Stomach (tissue), 8 donors: ENCODE measurements at regions not wholly inside any gene's neighbourhood (a gene's known extent, or its start where the extent isn't known, plus 50 kb on each side); places are given as distances from the start of the nearest gene placed in this dataset.

Experiments
- DNase-seq, 2 donors: peaks; one replicate each; pipeline versions ENCODE4 v3.0.0 to v3.0.0-alpha.2; 2013 to 2019
- H3K27ac ChIP-seq, 5 donors: fragments of 200-600 bp in 4 of 5; sonication (generic) in 4 of 5; one replicate each; pipeline ENCODE4 v1.5.1; 2013 to 2019; ENCODE audit warnings: mild to moderate bottlenecking in 1 of 5, moderate library complexity in 1 of 5
- H3K27me3 ChIP-seq, 3 donors: fragments of 200-600 bp; sonication (generic); one replicate each; pipeline ENCODE4 v1.5.1; 2017 to 2019; ENCODE audit warnings: mixed run types in 1 of 3
- H3K36me3 ChIP-seq, 4 donors: fragments of 200-600 bp; sonication (generic); 1 replicate in 3 of 4; 2 replicates in 1 of 4; pipeline ENCODE4 v1.5.1; 2016 to 2019
- H3K4me1 ChIP-seq, 4 donors: fragments of 200-600 bp; sonication (generic); one replicate each; pipeline ENCODE4 v1.5.1; 2016 to 2019
- H3K4me3 ChIP-seq, 4 donors: fragments of 200-600 bp; sonication (generic) in 3 of 4; one replicate each; pipeline ENCODE4 v1.5.1; 2016 to 2019; ENCODE audit warnings: mild to moderate bottlenecking in 1 of 4
- H3K9me3 ChIP-seq, 4 donors: fragments of 200-600 bp; sonication (generic); one replicate each; pipeline ENCODE4 v1.5.1; 2016 to 2019
- CTCF ChIP-seq, 7 experiments: fragments of 450-650 bp in 4 of 7; fragments of 200-600 bp in 3 of 7; sonication (generic) in 3 of 7; IDR thresholded peaks; one replicate each; pipeline ENCODE4 v1.5.1; 2016 to 2019; ENCODE audit warnings: antibody characterized with exemption in 7 of 7, control low read depth in 2 of 7, mild to moderate bottlenecking in 1 of 7
- EP300 ChIP-seq: sonication (generic); formaldehyde crosslinking; IDR thresholded peaks from one replicate; pipeline ENCODE4 v1.6.1; 2017; ENCODE audit warnings: antibody characterized with exemption
- POLR2A ChIP-seq, 4 donors: fragments of 450-650 bp; IDR thresholded peaks; one replicate each; pipeline ENCODE4 v1.6.1; 2016; ENCODE audit warnings: antibody characterized with exemption in 4 of 4, control low read depth in 2 of 4, mild to moderate bottlenecking in 1 of 4, moderate library complexity in 1 of 4
- POLR2AphosphoS5 ChIP-seq, 3 donors: sonication (generic); formaldehyde crosslinking; IDR thresholded peaks; one replicate each; pipeline ENCODE4 v1.6.1; 2016; ENCODE audit warnings: antibody characterized with exemption in 3 of 3
- WGBS, 5 donors: extraction: QIAGEN DNeasy Blood & Tissue Kit in 3 of 5; methylation state at CpG; one replicate each; pipeline versions ENCODE4 v1.1.5 to v1.1.7; 2013 to 2018; 5-methylcytosine and 5-hydroxymethylcytosine counted together
- intact Hi-C: fragments of 100-400 bp; cut with DNase I; formaldehyde crosslinking; loops from one replicate; pipeline ENCODE4 v1.15.1; 2023; ENCODE audit warnings: low total_unique reads
- donor health status: healthy with polysubstance abuse.
- donor health status: Bipolar disorder and iron deficiency.
- donor health status: healthy.

DNA sequence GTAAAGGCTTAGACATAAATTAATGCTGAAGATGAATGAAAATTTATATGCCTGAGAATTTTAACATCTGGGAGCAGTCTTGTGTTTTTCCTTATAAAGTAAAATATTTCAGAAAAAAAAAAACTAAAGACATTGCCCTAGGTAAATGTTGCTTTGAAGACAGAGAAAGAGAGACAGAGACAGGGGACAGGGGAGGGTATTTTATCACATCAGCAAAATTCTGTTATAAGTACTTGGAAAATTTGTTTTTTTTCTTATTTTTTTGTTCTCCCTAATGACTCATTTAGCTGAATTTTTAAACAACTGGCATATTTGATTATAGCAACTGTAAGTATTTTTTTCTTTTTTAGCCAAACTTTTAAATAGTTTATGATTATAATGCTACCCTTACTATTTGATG is 1540.6 kb upstream of the GBE1 start:
- no peak overlapping the region for H3K4me3 ChIP-seq
- TF ChIP-seq EP300 (no peak), POLR2A (IDR thresholded peaks at IDR 0.05) (no peak), POLR2AphosphoS5 (IDR thresholded peaks at IDR 0.05) (no peak), CTCF (IDR thresholded peaks at IDR 0.05) (no peak)
- intact Hi-C loops: no loop called here
- no peak overlapping the region for H3K27ac ChIP-seq
- H3K4me1 ChIP-seq: no peaks in the 10 kb centered on the region
- H3K9me3 ChIP-seq: no peaks in the 10 kb centered on the region
- H3K27me3 ChIP-seq: no peaks in the 10 kb centered on the region
- no peak for DNase-seq
- H3K36me3 ChIP-seq: no peaks in the 10 kb centered on the region

DNA sequence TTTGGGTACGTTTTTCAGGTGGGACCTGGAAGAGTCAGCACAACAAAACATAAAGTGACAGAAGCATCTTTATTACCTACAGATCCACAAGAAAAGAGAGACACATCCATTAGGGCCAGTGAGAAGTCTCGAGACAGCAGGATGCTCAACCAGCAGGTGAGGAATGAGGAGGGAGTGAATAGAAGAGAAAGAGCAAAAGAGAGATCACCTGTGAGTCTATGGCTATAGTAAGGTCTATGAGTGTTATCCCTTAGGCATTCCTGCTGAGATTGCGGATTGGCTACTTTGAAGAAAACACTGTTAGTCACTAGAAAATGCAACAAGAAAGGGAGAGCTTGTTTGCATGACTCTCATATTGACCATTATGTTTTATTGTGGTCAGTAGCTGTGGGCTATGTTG is 1556.2 kb upstream of the GBE1 start:
- no peaks in the 10 kb centered on the region for H3K4me1 ChIP-seq

GRCh38 chr3:83320726-83321125 is 1559.3 kb upstream of the GBE1 start:
- Histone ChIP-seq H3K9me3 (peaks cover 0 to 5% (median 0%) of the 10 kb centered on the region in 4 donors), H3K36me3 (no peaks in the 10 kb centered on the region), H3K27ac (no peak overlapping the region), H3K4me1 (no peaks in the 10 kb centered on the region), H3K27me3 (no peaks in the 10 kb centered on the region), H3K4me3 (no peak overlapping the region)
- TF ChIP-seq POLR2AphosphoS5 (IDR thresholded peaks at IDR 0.05) (no peak), CTCF (IDR thresholded peaks at IDR 0.05) (no peak), POLR2A (IDR thresholded peaks at IDR 0.05) (no peak), EP300 (no peak)
- intact Hi-C loops: no loop called here
- DNase-seq: no peak

More for the DNA sequence above, 1556.2 kb upstream of the GBE1 start:
- intact Hi-C loops: no loop called here
- no peak for DNase-seq
- Histone ChIP-seq H3K27ac (no peak overlapping the region), H3K9me3 (no peaks in the 10 kb centered on the region), H3K4me3 (no peak overlapping the region), H3K27me3 (no peaks in the 10 kb centered on the region), H3K36me3 (no peaks in the 10 kb centered on the region)
- TF ChIP-seq EP300: no peak
- TF ChIP-seq POLR2A (IDR thresholded peaks at IDR 0.05): no peak
- TF ChIP-seq CTCF (IDR thresholded peaks at IDR 0.05): no peak
- no peak for TF ChIP-seq POLR2AphosphoS5 (IDR thresholded peaks at IDR 0.05)
- 64 to 79% (median 75%) methylated on average over 3 of the region's 3 CpGs for WGBS, 5 donors

- peaks cover 0 to 5% (median 0%) of the 10 kb centered on the region in 4 donors for H3K9me3 ChIP-seq
- no peaks in the 10 kb centered on the region for H3K4me1 ChIP-seq
- no peak overlapping the region for H3K4me3 ChIP-seq
- DNase-seq: no peak
- TF ChIP-seq CTCF (IDR thresholded peaks at IDR 0.05): no peak
- no peaks in the 10 kb centered on the region for H3K27me3 ChIP-seq
- H3K27ac ChIP-seq: no peak overlapping the region
- no peaks in the 10 kb centered on the region for H3K36me3 ChIP-seq
- intact Hi-C loops: no loop called here
- WGBS, 5 donors: 74 to 90% (median 82%) methylated on average over 1 of the region's 1 CpG
These were observed 1560.0 kb upstream of the GBE1 start for GRCh38 chr3:83321457-83321856.

- H3K9me3 ChIP-seq: peaks cover 0 to 5% (median under 1%) of the 10 kb centered on the region in 4 donors
- no peaks in the 10 kb centered on the region for H3K27me3 ChIP-seq
- WGBS, 5 donors: 80 to 84% (median 81%) methylated on average over 1 of the region's 1 CpG
- H3K27ac ChIP-seq: no peak overlapping the region
- DNase-seq: no peak
- H3K36me3 ChIP-seq: no peaks in the 10 kb centered on the region
- no peak overlapping the region for H3K4me3 ChIP-seq
- TF ChIP-seq CTCF (IDR thresholded peaks at IDR 0.05) (no peak), POLR2A (IDR thresholded peaks at IDR 0.05) (no peak), EP300 (no peak)
- intact Hi-C loops: no loop called here
- H3K4me1 ChIP-seq: no peaks in the 10 kb centered on the region
These were observed 1560.4 kb upstream of the GBE1 start for GRCh38 chr3:83321891-83322290.
